ENCODE measurements at regions not wholly inside any gene's neighbourhood (a gene's known extent, or its start where the extent isn't known, plus 50 kb on each side); places are given as distances from the start of the nearest gene placed in this dataset.

DNA sequence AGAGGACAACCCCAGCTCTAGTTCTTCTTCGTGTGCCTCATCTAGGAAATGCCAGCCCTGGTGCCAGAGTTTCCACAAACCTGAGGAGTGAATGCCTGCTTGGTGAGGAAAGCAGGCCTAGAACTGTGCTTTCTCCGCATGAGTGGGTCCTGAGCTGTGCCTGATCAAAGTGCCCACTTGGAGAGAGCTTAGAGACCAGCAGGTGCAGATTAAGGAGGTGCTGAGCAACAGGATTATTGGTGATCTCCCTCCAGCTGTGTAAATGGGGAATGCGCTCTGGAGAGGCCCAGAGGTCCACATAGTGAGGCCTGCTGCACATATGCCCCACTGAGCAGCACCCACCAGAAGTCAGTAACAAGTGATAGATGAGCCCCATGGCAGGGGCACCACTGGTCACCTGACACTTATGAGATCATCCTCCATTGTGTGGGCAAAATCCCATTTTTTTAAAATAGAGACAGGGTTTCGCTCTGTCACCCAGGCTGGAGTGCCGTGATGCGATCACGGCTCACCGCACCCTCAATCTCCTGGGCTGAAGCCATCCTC lies 127.2 kb upstream of the ZC3H12A start:
- TF ChIP-seq POLR2A (IDR thresholded peaks at IDR 0.05) = no peak
- no peak for TF ChIP-seq CTCF (IDR thresholded peaks at IDR 0.05)
- no peak for TF ChIP-seq EP300 (IDR thresholded peaks at IDR 0.05)
